ENCODE measurements at regions not wholly inside any gene's neighbourhood (a gene's known extent, or its start where the extent isn't known, plus 50 kb on each side); places are given as distances from the start of the nearest gene placed in this dataset.
"Not testable (repeated sequence)": the region's sequence is repeated elsewhere in the genome, so short reads cannot be mapped to it uniquely, and the experiment has no call there.

DNA sequence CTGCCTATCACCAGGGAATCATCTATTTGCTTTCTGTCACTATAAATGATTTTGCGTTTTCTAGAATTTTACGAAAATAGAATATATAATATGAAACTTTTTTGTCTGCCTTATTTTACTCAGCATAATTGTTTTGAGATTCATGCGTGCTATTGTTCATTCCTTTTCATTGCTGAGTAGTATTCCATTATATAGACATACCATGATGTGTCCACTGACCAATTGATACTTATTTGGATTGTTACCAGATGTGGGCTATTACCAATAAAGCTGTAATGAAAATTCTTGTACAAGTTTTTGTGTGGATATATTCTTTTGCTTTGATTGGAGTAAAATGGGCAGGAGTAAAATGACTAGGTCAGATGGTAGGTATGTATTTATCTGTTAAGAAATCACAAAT, 390.7 kb upstream of the EMCN start:
- no peak overlapping the region for H3K27ac ChIP-seq
- H3K36me3 ChIP-seq: no peaks in the 10 kb centered on the region
- intact Hi-C loops (cut with DNase I): no loop called here
- H3K9me3 ChIP-seq: no peaks in the 10 kb centered on the region
- no peak overlapping the region for H3K4me3 ChIP-seq
- no peak for DNase-seq
- no peaks in the 10 kb centered on the region for H3K4me1 ChIP-seq
- TF ChIP-seq, protein P1, sequence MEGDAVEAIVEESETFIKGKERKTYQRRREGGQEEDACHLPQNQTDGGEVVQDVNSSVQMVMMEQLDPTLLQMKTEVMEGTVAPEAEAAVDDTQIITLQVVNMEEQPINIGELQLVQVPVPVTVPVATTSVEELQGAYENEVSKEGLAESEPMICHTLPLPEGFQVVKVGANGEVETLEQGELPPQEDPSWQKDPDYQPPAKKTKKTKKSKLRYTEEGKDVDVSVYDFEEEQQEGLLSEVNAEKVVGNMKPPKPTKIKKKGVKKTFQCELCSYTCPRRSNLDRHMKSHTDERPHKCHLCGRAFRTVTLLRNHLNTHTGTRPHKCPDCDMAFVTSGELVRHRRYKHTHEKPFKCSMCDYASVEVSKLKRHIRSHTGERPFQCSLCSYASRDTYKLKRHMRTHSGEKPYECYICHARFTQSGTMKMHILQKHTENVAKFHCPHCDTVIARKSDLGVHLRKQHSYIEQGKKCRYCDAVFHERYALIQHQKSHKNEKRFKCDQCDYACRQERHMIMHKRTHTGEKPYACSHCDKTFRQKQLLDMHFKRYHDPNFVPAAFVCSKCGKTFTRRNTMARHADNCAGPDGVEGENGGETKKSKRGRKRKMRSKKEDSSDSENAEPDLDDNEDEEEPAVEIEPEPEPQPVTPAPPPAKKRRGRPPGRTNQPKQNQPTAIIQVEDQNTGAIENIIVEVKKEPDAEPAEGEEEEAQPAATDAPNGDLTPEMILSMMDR (IDR thresholded peaks at IDR 0.05): no peak
- H3K27me3 ChIP-seq: no peaks in the 10 kb centered on the region
- ATAC-seq: no peak

DNA sequence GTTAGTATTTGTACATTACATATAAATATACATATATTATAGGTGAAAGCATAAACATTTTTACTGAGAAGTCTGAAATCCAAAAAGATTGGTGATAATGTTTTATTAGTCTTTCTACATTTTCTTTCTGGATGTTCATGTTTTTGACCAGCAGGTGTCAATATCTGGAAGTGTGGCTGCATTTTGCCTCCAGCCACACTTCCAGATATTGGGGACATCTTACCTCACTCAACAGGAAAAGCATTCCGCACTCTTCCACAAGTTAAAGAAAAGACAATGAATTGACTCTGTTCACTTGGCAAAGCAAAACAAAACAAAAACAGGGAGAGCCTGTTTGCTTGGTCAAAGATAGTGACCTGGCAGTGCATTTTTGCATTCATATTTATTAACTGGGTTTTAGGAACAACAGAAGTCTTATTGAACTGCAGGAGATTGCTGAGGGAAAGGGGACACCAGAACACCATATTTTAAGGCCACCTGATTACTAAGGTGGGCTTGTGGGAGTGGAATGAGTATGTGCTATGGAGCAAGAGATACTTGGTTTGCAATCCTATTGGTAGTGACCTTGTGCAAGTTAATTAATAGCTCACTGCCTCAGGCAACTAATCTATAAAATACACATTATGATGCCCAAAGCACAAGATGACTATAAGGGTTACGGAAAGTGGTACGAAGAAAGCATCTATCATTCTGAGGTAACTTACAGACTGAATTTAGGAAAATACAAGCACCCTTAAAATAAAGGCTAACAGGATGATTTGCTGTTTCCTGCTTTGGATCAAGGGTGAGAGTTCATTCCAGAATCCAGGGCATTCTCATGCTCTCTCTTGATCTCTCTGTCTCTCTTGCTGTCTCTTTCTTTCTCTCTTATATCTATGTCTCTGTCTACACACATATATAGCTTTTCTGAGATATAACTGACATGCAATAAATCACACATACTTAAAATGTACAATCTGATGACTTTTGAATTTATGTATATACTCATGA, 389.9 kb upstream of the EMCN start:
- H3K4me1 ChIP-seq: no peaks in the 10 kb centered on the region
- no peak for ATAC-seq
- DNase-seq: no peak
- TF ChIP-seq, protein P1 (IDR thresholded peaks at IDR 0.05): peak in 1 of 2 donors; percentile 35
- H3K4me3 ChIP-seq: no peak overlapping the region
- no peak overlapping the region for H3K27ac ChIP-seq
- no peaks in the 10 kb centered on the region for H3K27me3 ChIP-seq
- intact Hi-C loops (cut with DNase I): no loop called here
- no peaks in the 10 kb centered on the region for H3K9me3 ChIP-seq
- H3K36me3 ChIP-seq: no peaks in the 10 kb centered on the region

DNA sequence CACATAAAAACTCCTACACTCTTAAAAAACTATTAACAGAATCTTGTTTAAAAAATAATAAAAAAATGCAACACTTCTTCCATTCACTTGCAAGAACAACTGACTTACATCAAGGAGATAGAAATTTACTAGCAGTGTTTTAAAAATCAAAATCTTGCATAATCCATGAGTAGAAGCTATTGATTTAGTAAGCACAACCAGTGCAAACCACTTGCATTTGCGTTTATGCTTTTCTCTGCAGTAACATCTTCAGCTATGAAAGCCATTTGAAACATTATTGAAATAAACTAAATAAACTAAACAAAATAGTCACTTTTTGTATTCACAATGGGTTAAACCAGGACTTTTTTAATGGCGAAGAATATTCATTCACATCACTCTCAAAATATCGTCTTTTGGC, 389.2 kb upstream of the EMCN start:
- intact Hi-C loops (cut with DNase I): no loop called here

DNA sequence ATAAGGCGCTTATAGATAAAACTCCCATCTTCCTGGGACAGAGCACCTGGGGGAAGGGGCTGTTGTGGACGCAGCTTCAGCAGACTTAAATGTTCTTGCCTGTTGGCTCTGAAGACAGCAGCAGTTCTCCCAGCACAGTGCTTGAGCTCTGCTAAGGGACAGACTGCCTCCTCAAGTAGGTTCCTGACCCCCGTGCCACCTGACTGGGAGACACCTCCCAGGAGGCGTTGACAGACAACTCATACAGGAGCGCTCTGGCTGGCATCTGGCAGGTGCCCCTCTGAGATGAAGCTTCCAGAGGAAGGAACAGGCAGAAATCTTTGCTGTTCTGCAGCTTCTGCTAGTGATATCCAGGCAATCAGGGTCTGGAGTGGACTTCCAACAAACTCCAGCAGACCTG, 383.1 kb upstream of the EMCN start:
- H3K9me3 ChIP-seq; H3K27me3 ChIP-seq; ATAC-seq; intact Hi-C loops (cut with DNase I); H3K27ac ChIP-seq; H3K4me1 ChIP-seq; H3K36me3 ChIP-seq; H3K4me3 ChIP-seq: not testable (repeated sequence)
- DNase-seq: peak in 1 of 4 donors; percentile 28

More for the DNA sequence above, 389.2 kb upstream of the EMCN start:
- Histone ChIP-seq H3K27me3 (no peaks in the 10 kb centered on the region), H3K4me1 (no peaks in the 10 kb centered on the region), H3K9me3 (no peaks in the 10 kb centered on the region), H3K27ac (no peak overlapping the region), H3K36me3 (no peaks in the 10 kb centered on the region), H3K4me3 (no peak overlapping the region)
- ATAC-seq (no peak), DNase-seq (no peak)
- TF ChIP-seq, protein P1 (IDR thresholded peaks at IDR 0.05): no peak

- ATAC-seq: no peak
- H3K27me3 ChIP-seq: no peaks in the 10 kb centered on the region
- TF ChIP-seq, protein P1 (IDR thresholded peaks at IDR 0.05): no peak
- no peaks in the 10 kb centered on the region for H3K4me1 ChIP-seq
- H3K9me3 ChIP-seq: no peaks in the 10 kb centered on the region
- H3K27ac ChIP-seq: no peak overlapping the region
- no peak overlapping the region for H3K4me3 ChIP-seq
- DNase-seq: peak in 1 of 4 donors; percentile 40
- intact Hi-C loops (cut with DNase I): no loop called here
- no peaks in the 10 kb centered on the region for H3K36me3 ChIP-seq
Measured at GRCh38 chr4:100900134-100900533, 382.3 kb upstream of the EMCN start.

Data from left lung (tissue), 4 donors.